NAMALWA (cell line): ENCODE measurements at regions not wholly inside any gene's neighbourhood (a gene's known extent, or its start where the extent isn't known, plus 50 kb on each side); places are given as distances from the start of the nearest gene placed in this dataset.

Source experiments
- DNase-seq: peaks from one replicate; pipeline ENCODE4 v3.0.0-alpha.2; 2015; ENCODE audit warnings: low spot score

- no peak for DNase-seq
These were observed 78.8 kb upstream of the PIWIL1 start for GRCh38 chr12:130258863-130259262.

GRCh38 chr12:130263025-130263424 is 74.7 kb upstream of the PIWIL1 start:
- no peak for DNase-seq

- DNase-seq = no peak
These were observed 73.7 kb upstream of the PIWIL1 start for GRCh38 chr12:130263996-130264395.

- DNase-seq = no peak
These were observed 70.9 kb upstream of the PIWIL1 start for GRCh38 chr12:130266751-130267150.

GRCh38 chr12:130280231-130280630 is 57.5 kb upstream of the PIWIL1 start:
- no peak for DNase-seq

GRCh38 chr12:130280742-130281141 is 56.9 kb upstream of the PIWIL1 start:
- DNase-seq = no peak

GRCh38 chr12:130281153-130281799 is 56.4 kb upstream of the PIWIL1 start:
- DNase-seq = no peak

GRCh38 chr12:130286041-130286440 is 51.6 kb upstream of the PIWIL1 start:
- DNase-seq = no peak

- DNase-seq = no peak
These were observed 50.8 kb upstream of the PIWIL1 start for GRCh38 chr12:130286741-130287440.
